ENCODE measurements at regions not wholly inside any gene's neighbourhood (a gene's known extent, or its start where the extent isn't known, plus 50 kb on each side); places are given as distances from the start of the nearest gene placed in this dataset.

- DNase-seq (ENCODE audit: low spot score), result no peak
Measured at GRCh38 chr3:6568999-6569493, 291.9 kb upstream of the GRM7 start.

GRCh38 chr3:6571448-6571847 is 289.5 kb upstream of the GRM7 start:
- DNase-seq (ENCODE audit: low spot score), result no peak

GRCh38 chr3:6577584-6577983 is 283.3 kb upstream of the GRM7 start:
- no peak for DNase-seq (ENCODE audit: low spot score)

- DNase-seq (ENCODE audit: low spot score), result no peak
Measured at GRCh38 chr3:6578526-6578925, 282.4 kb upstream of the GRM7 start.

- DNase-seq (ENCODE audit: low spot score), result no peak
Measured at GRCh38 chr3:6580808-6581207, 280.1 kb upstream of the GRM7 start.

- DNase-seq (ENCODE audit: low spot score), result no peak
Measured at GRCh38 chr3:6585360-6585759, 275.6 kb upstream of the GRM7 start.

- DNase-seq (ENCODE audit: low spot score), result no peak
Measured at GRCh38 chr3:6600237-6600636, 260.7 kb upstream of the GRM7 start.

- no peak for DNase-seq (ENCODE audit: low spot score)
Measured at GRCh38 chr3:6601374-6601773, 259.5 kb upstream of the GRM7 start.

- DNase-seq (ENCODE audit: low spot score), result no peak
Measured at GRCh38 chr3:6602329-6602728, 258.6 kb upstream of the GRM7 start.

GRCh38 chr3:6605227-6605626 is 255.7 kb upstream of the GRM7 start:
- no peak for DNase-seq (ENCODE audit: low spot score)

GRCh38 chr3:6608843-6609242 is 252.1 kb upstream of the GRM7 start:
- no peak for DNase-seq (ENCODE audit: low spot score)

GRCh38 chr3:6612034-6612616 is 248.8 kb upstream of the GRM7 start:
- DNase-seq (ENCODE audit: low spot score), result no peak

GRCh38 chr3:6622260-6622659 is 238.7 kb upstream of the GRM7 start:
- DNase-seq (ENCODE audit: low spot score), result no peak

- no peak for DNase-seq (ENCODE audit: low spot score)
Measured at GRCh38 chr3:6622712-6623111, 238.2 kb upstream of the GRM7 start.

GRCh38 chr3:6631376-6631775 is 229.5 kb upstream of the GRM7 start:
- no peak for DNase-seq (ENCODE audit: low spot score)

GRCh38 chr3:6640907-6641306 is 220.0 kb upstream of the GRM7 start:
- no peak for DNase-seq (ENCODE audit: low spot score)

GRCh38 chr3:6644070-6644929 is 216.6 kb upstream of the GRM7 start:
- no peak for DNase-seq (ENCODE audit: low spot score)

GRCh38 chr3:6654670-6655069 is 206.2 kb upstream of the GRM7 start:
- DNase-seq (ENCODE audit: low spot score), result no peak

- DNase-seq (ENCODE audit: low spot score), result no peak
Measured at GRCh38 chr3:6655275-6655674, 205.6 kb upstream of the GRM7 start.

- no peak for DNase-seq (ENCODE audit: low spot score)
Measured at GRCh38 chr3:6657591-6657990, 203.3 kb upstream of the GRM7 start.

- DNase-seq (ENCODE audit: low spot score), result no peak
Measured at GRCh38 chr3:6667354-6667753, 193.6 kb upstream of the GRM7 start.

- DNase-seq (ENCODE audit: low spot score), result no peak
Measured at GRCh38 chr3:6671363-6671762, 189.6 kb upstream of the GRM7 start.

- peak; percentile 3 for DNase-seq (ENCODE audit: low spot score)
Measured at GRCh38 chr3:6679510-6679909, 181.4 kb upstream of the GRM7 start.

Data from HT-29 (cell line).